ENCODE measurements at regions not wholly inside any gene's neighbourhood (a gene's known extent, or its start where the extent isn't known, plus 50 kb on each side); places are given as distances from the start of the nearest gene placed in this dataset.

GRCh38 chr12:113678223-113679119, 206.8 kb upstream of the LHX5 start:
- peaks cover 15% of the 10 kb centered on the region for H3K27me3 Mint-ChIP-seq
- CTCF ChIA-PET: no interaction called here

GRCh38 chr12:113676547-113676946, 204.9 kb upstream of the LHX5 start:
- Mint-ChIP-seq H3K9me3 (no peaks in the 10 kb centered on the region), H3K4me3 (no peak overlapping the region), H3K4me1 (no peaks in the 10 kb centered on the region), H3K36me3 (ENCODE audit: low read depth) (no peaks in the 10 kb centered on the region), H3K27ac (no peak overlapping the region), H3K27me3 (peaks cover 15% of the 10 kb centered on the region)
- TF ChIP-seq CTCF (IDR thresholded peaks at IDR 0.05): no peak
- intact Hi-C loops (cut with micrococcal nuclease): no loop called here
- ChIA-PET POLR2A (no interaction called here), CTCF (no interaction called here)
- ATAC-seq (ENCODE audit: low read depth) (no peak), DNase-seq (no peak)

More at GRCh38 chr12:113678223-113679119, 206.8 kb upstream of the LHX5 start:
- DNase-seq (no peak), ATAC-seq (ENCODE audit: low read depth) (no peak)
- intact Hi-C loops (cut with micrococcal nuclease): no loop called here
- no peak for TF ChIP-seq CTCF (IDR thresholded peaks at IDR 0.05)
- POLR2A ChIA-PET: no interaction called here
- no peaks in the 10 kb centered on the region for H3K9me3 Mint-ChIP-seq
- H3K36me3 Mint-ChIP-seq (ENCODE audit: low read depth): no peaks in the 10 kb centered on the region
- no peak overlapping the region for H3K27ac Mint-ChIP-seq
- no peaks in the 10 kb centered on the region for H3K4me1 Mint-ChIP-seq
- no peak overlapping the region for H3K4me3 Mint-ChIP-seq

- intact Hi-C loops (cut with micrococcal nuclease): no loop called here
- ATAC-seq (ENCODE audit: low read depth) (no peak), DNase-seq (no peak)
- CTCF ChIA-PET: no interaction called here
- no peak overlapping the region for H3K27ac Mint-ChIP-seq
- H3K4me1 Mint-ChIP-seq: no peaks in the 10 kb centered on the region
- H3K4me3 Mint-ChIP-seq: no peak overlapping the region
- no peaks in the 10 kb centered on the region for H3K9me3 Mint-ChIP-seq
- TF ChIP-seq CTCF (IDR thresholded peaks at IDR 0.05): no peak
- H3K36me3 Mint-ChIP-seq (ENCODE audit: low read depth): no peaks in the 10 kb centered on the region
- peaks cover 15% of the 10 kb centered on the region for H3K27me3 Mint-ChIP-seq
- POLR2A ChIA-PET: no interaction called here
These were observed 204.4 kb upstream of the LHX5 start for GRCh38 chr12:113676117-113676516.

GRCh38 chr12:113674996-113675395, 203.3 kb upstream of the LHX5 start:
- ChIA-PET POLR2A (no interaction called here), CTCF (no interaction called here)
- Mint-ChIP-seq H3K9me3 (no peaks in the 10 kb centered on the region), H3K27ac (no peak overlapping the region), H3K36me3 (ENCODE audit: low read depth) (no peaks in the 10 kb centered on the region), H3K27me3 (peaks cover 22% of the 10 kb centered on the region), H3K4me1 (no peaks in the 10 kb centered on the region), H3K4me3 (no peak overlapping the region)
- no peak for TF ChIP-seq CTCF (IDR thresholded peaks at IDR 0.05)
- ATAC-seq (ENCODE audit: low read depth) (no peak), DNase-seq (no peak)
- intact Hi-C loops (cut with micrococcal nuclease): no loop called here

GRCh38 chr12:113674302-113674701, 202.6 kb upstream of the LHX5 start:
- Mint-ChIP-seq H3K9me3 (no peaks in the 10 kb centered on the region), H3K27ac (no peak overlapping the region), H3K4me1 (no peaks in the 10 kb centered on the region), H3K27me3 (peaks cover 27% of the 10 kb centered on the region), H3K36me3 (ENCODE audit: low read depth) (no peaks in the 10 kb centered on the region), H3K4me3 (no peak overlapping the region)
- no peak for DNase-seq
- POLR2A ChIA-PET: no interaction called here
- CTCF ChIA-PET: no interaction called here
- ATAC-seq (ENCODE audit: low read depth): no peak
- intact Hi-C loops (cut with micrococcal nuclease): no loop called here
- TF ChIP-seq CTCF (IDR thresholded peaks at IDR 0.05): no peak

All from activated B cell treated with CpG ODN at 0.5 μM for 24 hours (primary cell).